IMR-90 (cell line): ENCODE measurements at regions not wholly inside any gene's neighbourhood (a gene's known extent, or its start where the extent isn't known, plus 50 kb on each side); places are given as distances from the start of the nearest gene placed in this dataset.

ENCODE experiments used
- ATAC-seq: fragments of 200-7000 bp; cut with Tn5 transposase; 2 replicates; pipeline ENCODE4 v1.9.1; 2020; ENCODE audit warnings: low read depth, mild to moderate bottlenecking, moderate library complexity
- BruUV-seq: library from RNA; stranded (reverse); fragments of 400-500 nt; replicated peaks from 2 replicates; lab custom pipeline; 2021; lab: Mats Ljungman, UMichigan
- CTCF ChIA-PET: fragments of 300-600 bp; formaldehyde crosslinking; extraction: SDS; loops from one replicate; lab custom pipeline; 2021; ENCODE audit warnings: antibody characterized with exemption; lab: Yijun Ruan, JAX
- POLR2A ChIA-PET: fragments of 300-600 bp; sonication (Branson Sonifier 250); formaldehyde crosslinking; loops from one replicate; lab custom pipeline; 2022; ENCODE audit warnings: antibody characterized with exemption; ENCODE audit not compliant: unreplicated experiment; lab: Charles Lee
- DNase-seq: peaks from one replicate; pipeline ENCODE4 v3.0.0; 2013
- H2AFZ ChIP-seq: replicated peaks from 2 replicates; pipeline ENCODE3; 2013; ENCODE audit warnings: low read length, mild to moderate bottlenecking; ENCODE audit not compliant: poor library complexity
- H2AK5ac ChIP-seq: 2 replicates; pipeline ENCODE4 v1.6.1; 2013; ENCODE audit warnings: low read depth, low read length, inconsistent platforms
- H2AK9ac ChIP-seq: replicated peaks from 2 replicates; pipeline ENCODE3; 2013; ENCODE audit warnings: mild to moderate bottlenecking, low read depth, low read length, moderate library complexity; ENCODE audit not compliant: poor library complexity
- H2BK120ac ChIP-seq: 2 replicates; pipeline ENCODE4 v1.6.1; 2013; ENCODE audit warnings: low read depth, low read length, inconsistent platforms
- H2BK15ac ChIP-seq: 3 replicates; pipeline ENCODE4 v1.6.1; 2013; ENCODE audit warnings: low read depth, low read length, inconsistent platforms
- H2BK20ac ChIP-seq: 2 replicates; pipeline ENCODE4 v1.6.1; 2013; ENCODE audit warnings: low read depth, mild to moderate bottlenecking, inconsistent platforms, low read length, moderate library complexity
- H2BK5ac ChIP-seq: 2 replicates; pipeline ENCODE4 v1.6.1; 2013; ENCODE audit warnings: mild to moderate bottlenecking, low read depth, low read length, inconsistent platforms; ENCODE audit not compliant: poor library complexity, severe bottlenecking
- H3K14ac ChIP-seq: replicated peaks from 2 replicates; pipeline ENCODE4 v1.6.1; 2013; ENCODE audit warnings: low read depth, low read length, inconsistent platforms
- H3K18ac ChIP-seq: 2 replicates; pipeline ENCODE4 v1.6.1; 2013; ENCODE audit warnings: low read depth, low read length, control low read depth
- H3K23ac ChIP-seq: 2 replicates; pipeline ENCODE4 v1.6.1; 2013; ENCODE audit warnings: low read depth, low read length, inconsistent platforms
- H3K27ac ChIP-seq: 2 replicates; pipeline ENCODE4 v1.5.1; 2013; ENCODE audit warnings: mild to moderate bottlenecking, control low read depth, low read length; ENCODE audit not compliant: insufficient read depth
- H3K27me3 ChIP-seq: 2 replicates; pipeline ENCODE4 v1.6.1; 2013; ENCODE audit warnings: low read length; ENCODE audit not compliant: control insufficient read depth, insufficient read depth
- H3K36me3 ChIP-seq: 2 replicates; pipeline ENCODE4 v1.6.1; 2013; ENCODE audit warnings: low read length, mixed read lengths; ENCODE audit not compliant: control insufficient read depth, insufficient read depth
- H3K4ac ChIP-seq: 2 replicates; pipeline ENCODE4 v1.6.1; 2013; ENCODE audit warnings: low read depth, low read length, inconsistent platforms
- H3K4me1 ChIP-seq: 2 replicates; pipeline ENCODE4 v1.6.1; 2013; ENCODE audit warnings: low read length, mixed read lengths; ENCODE audit not compliant: control insufficient read depth, insufficient read depth
- H3K4me2 ChIP-seq: 2 replicates; pipeline ENCODE4 v1.6.1; 2013; ENCODE audit warnings: low read depth, mild to moderate bottlenecking, control low read depth, low read length, moderate library complexity
- H3K4me3 ChIP-seq: 2 replicates; pipeline ENCODE4 v1.5.1; 2013; ENCODE audit warnings: low read depth, mild to moderate bottlenecking, control low read depth, low read length, moderate library complexity; ENCODE audit not compliant: insufficient read depth
- H3K56ac ChIP-seq: 2 replicates; pipeline ENCODE4 v1.6.1; 2013; ENCODE audit warnings: low read length, inconsistent platforms; ENCODE audit not compliant: insufficient read depth; ENCODE audit errors: extremely low read depth
- H3K79me1 ChIP-seq, 2 experiments: 2 replicates each; pipeline ENCODE4 v1.6.1; 2013; ENCODE audit warnings: low read length in 2 of 2, inconsistent platforms in 1 of 2, low read depth in 1 of 2
- H3K9ac ChIP-seq: 2 replicates; pipeline ENCODE4 v1.6.1; 2013; ENCODE audit warnings: low read depth, low read length, control low read depth
- H3K9me1 ChIP-seq: 2 replicates; pipeline ENCODE4 v1.6.1; 2013; ENCODE audit warnings: low read length, inconsistent platforms; ENCODE audit not compliant: insufficient read depth
- H3K9me3 ChIP-seq: 2 replicates; pipeline ENCODE4 v1.6.1; 2013; ENCODE audit warnings: low read length; ENCODE audit not compliant: control insufficient read depth, insufficient read depth
- H4K20me1 ChIP-seq: 2 replicates; pipeline ENCODE4 v1.6.1; 2013; ENCODE audit warnings: low read length, inconsistent platforms; ENCODE audit not compliant: insufficient read depth
- H4K5ac ChIP-seq: 2 replicates; pipeline ENCODE4 v1.6.1; 2013; ENCODE audit warnings: mild to moderate bottlenecking, low read depth, low read length, control low read depth
- H4K8ac ChIP-seq, 2 experiments: 2 replicates each; pipeline ENCODE4 v1.6.1; 2013; ENCODE audit warnings: low read depth in 2 of 2, low read length in 2 of 2, control low read depth in 1 of 2, inconsistent platforms in 1 of 2
- H4K91ac ChIP-seq: 2 replicates; pipeline ENCODE4 v1.6.1; 2013; ENCODE audit warnings: low read depth, low read length, inconsistent platforms; ENCODE audit not compliant: insufficient read depth
- BHLHE40 ChIP-seq: fragments of 150-350 bp; IDR thresholded peaks from 2 replicates; pipeline ENCODE4 v1.6.1; 2016; ENCODE audit warnings: mild to moderate bottlenecking, low read depth, low read length
- CEBPB ChIP-seq: IDR thresholded peaks from 2 replicates; pipeline ENCODE4 v1.6.1; 2012; ENCODE audit warnings: low read depth, low read length, improper control_type of control experiment
- CHD1 ChIP-seq: IDR thresholded peaks from 2 replicates; pipeline ENCODE4 v1.6.1; 2012; ENCODE audit warnings: low read depth, low read length, improper control_type of control experiment
- FOS ChIP-seq: fragments of 150-350 bp; IDR thresholded peaks from 2 replicates; pipeline ENCODE4 v1.6.1; 2016; ENCODE audit warnings: low read depth, low read length
- MAFK ChIP-seq: IDR thresholded peaks from 2 replicates; pipeline ENCODE4 v1.6.1; 2012; ENCODE audit warnings: low read depth, low read length, improper control_type of control experiment
- MAZ ChIP-seq: IDR thresholded peaks from 2 replicates; pipeline ENCODE4 v1.6.1; 2012; ENCODE audit warnings: low read depth, mild to moderate bottlenecking, low read length, improper control_type of control experiment, moderate library complexity, borderline replicate concordance
- MXI1 ChIP-seq: IDR thresholded peaks from 2 replicates; pipeline ENCODE4 v1.6.1; 2012; ENCODE audit warnings: low read depth, mild to moderate bottlenecking, low read length, moderate library complexity, borderline replicate concordance
- NFE2L2 ChIP-seq: fragments of 150-350 bp; IDR thresholded peaks from 2 replicates; pipeline ENCODE4 v1.6.1; 2016; ENCODE audit warnings: low read depth, mild to moderate bottlenecking, low read length
- POLR2A ChIP-seq: IDR thresholded peaks from 2 replicates; pipeline ENCODE4 v1.6.1; 2012; ENCODE audit warnings: mild to moderate bottlenecking, low read depth, low read length
- RAD21 ChIP-seq: IDR thresholded peaks from 2 replicates; pipeline ENCODE4 v1.6.1; 2012; ENCODE audit warnings: low read length, improper control_type of control experiment
- RCOR1 ChIP-seq: IDR thresholded peaks from 2 replicates; pipeline ENCODE4 v1.6.1; 2012; ENCODE audit warnings: mild to moderate bottlenecking, low read length, improper control_type of control experiment; ENCODE audit not compliant: insufficient replicate concordance
- RFX5 ChIP-seq: IDR thresholded peaks from 2 replicates; pipeline ENCODE4 v1.8.0; 2012; ENCODE audit warnings: low read depth, mild to moderate bottlenecking, low read length, moderate library complexity
- SMC3 ChIP-seq: fragments of 150-350 bp; IDR thresholded peaks from 2 replicates; pipeline ENCODE4 v1.6.1; 2016; ENCODE audit warnings: low read depth, mild to moderate bottlenecking, antibody characterized with exemption, low read length, moderate library complexity
- WGBS, 2 experiments: methylation state at CpG; one replicate each; pipeline versions ENCODE4 v1.1.5 to v1.1.7; 2013; ENCODE audit warnings: missing lambda C conversion rate in 2 of 2; ENCODE audit not compliant: insufficient read length in 1 of 2; ENCODE audit errors: extremely low coverage in 2 of 2; 5-methylcytosine and 5-hydroxymethylcytosine counted together
- dilution Hi-C: fragments of 300-500 bp; cut with HindIII; formaldehyde crosslinking; loops from one replicate; pipeline ENCODE4 v1.14.3; 2018; ENCODE audit warnings: low sequenced_read_pairs; ENCODE audit not compliant: unreplicated experiment
- in situ Hi-C: fragments of 300-500 bp; cut with MboI; formaldehyde crosslinking; loops from 3 replicates; pipeline ENCODE4 v1.14.3; 2019; ENCODE audit warnings: low sequenced_read_pairs, inconsistent platforms, mixed read lengths
- intact Hi-C: fragments of 100-400 bp; cut with micrococcal nuclease; formaldehyde crosslinking; loops from 2 replicates; pipeline ENCODE4 v1.10.0; 2022
- TF ChIP-seq, protein P1 (sequence below): fragments of 150-350 bp; IDR thresholded peaks from 2 replicates; pipeline ENCODE4 v1.6.1; 2016; ENCODE audit warnings: low read depth, mild to moderate bottlenecking, low read length, moderate library complexity, borderline replicate concordance
- TF ChIP-seq, protein P2 (sequence below): conservative IDR thresholded peaks from 2 replicates; pipeline ENCODE4 v1.5.1; 2012; ENCODE audit warnings: mild to moderate bottlenecking, low read depth, low read length, improper control_type of control experiment
- TF ChIP-seq, protein P3 (sequence below): fragments of 150-350 bp; IDR thresholded peaks from 2 replicates; pipeline ENCODE4 v1.6.1; 2017; ENCODE audit warnings: mild to moderate bottlenecking, antibody characterized with exemption, low read length, low read depth

DNA sequence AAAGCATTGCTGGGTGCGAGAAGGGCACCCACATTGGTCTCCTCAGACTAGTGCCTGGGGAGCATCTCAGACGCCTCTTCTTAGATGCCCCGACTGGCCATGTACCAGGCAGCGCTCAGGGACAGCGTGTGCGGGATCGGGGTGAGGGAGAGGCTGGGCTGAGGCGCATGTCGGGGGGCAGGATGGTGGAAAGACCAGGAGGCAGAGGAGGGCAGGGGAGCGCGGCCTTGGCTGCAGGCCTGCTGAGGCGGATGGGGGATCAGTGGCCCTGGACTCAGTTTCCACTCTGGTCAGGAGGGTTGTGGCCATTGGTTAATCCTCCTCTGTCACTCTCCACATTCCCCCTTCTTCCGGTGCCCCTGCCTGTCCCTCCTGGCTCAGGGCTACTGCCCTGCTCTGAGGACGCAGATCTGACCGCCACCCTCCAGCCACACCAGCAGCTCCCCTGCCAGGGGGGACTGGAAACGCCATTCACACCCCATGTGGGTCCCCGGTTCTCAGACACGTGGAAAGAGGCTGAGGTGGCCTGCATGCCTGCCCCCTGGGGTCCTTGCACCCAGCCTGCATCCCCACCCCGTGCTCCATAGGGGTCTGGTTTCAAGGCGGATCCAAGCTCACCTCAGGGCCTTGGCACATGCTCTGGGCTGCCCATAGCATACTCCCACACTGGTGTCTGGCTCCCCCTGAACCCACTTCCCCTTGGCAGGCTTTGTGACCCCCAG, 105.9 kb downstream of the CPZ start:
- Histone ChIP-seq H3K4me3 (no peak overlapping the region), H3K4me1 (no peaks in the 10 kb centered on the region), H4K8ac (no peak overlapping the region), H3K36me3 (no peaks in the 10 kb centered on the region), H4K5ac (no peak overlapping the region), H2BK20ac (no peak overlapping the region), H2BK15ac (no peak overlapping the region), H3K56ac (no peak overlapping the region), H2AFZ (no peak overlapping the region), H2BK5ac (no peak overlapping the region), H3K23ac (no peak overlapping the region), H2BK120ac (no peak overlapping the region), H3K79me1 (no peaks in the 10 kb centered on the region), H3K27ac (no peak overlapping the region), H4K91ac (no peak overlapping the region), H2AK9ac (no peak overlapping the region), H3K4ac (no peak overlapping the region), H3K9ac (no peak overlapping the region), H3K27me3 (peaks cover 8% of the 10 kb centered on the region), H3K14ac (no peak overlapping the region), H3K9me1 (no peaks in the 10 kb centered on the region), H3K18ac (no peak overlapping the region), H3K9me3 (no peaks in the 10 kb centered on the region), H4K20me1 (no peaks in the 10 kb centered on the region), H3K4me2 (no peak overlapping the region), H2AK5ac (no peak overlapping the region)
- dilution Hi-C loops (no loop called here), in situ Hi-C loops (no loop called here), intact Hi-C loops (loop anchor here (10.0 kb wide), 1 partner anchor 186 kb away; no protein-coding TSS in a partner anchor)
- 64% methylated on average over 10 of the region's 20 CpGs; no CpG with 5 or more reads in 1 of the 2 experiments for WGBS, 2 experiments
- DNase-seq (no peak), ATAC-seq (no peak)
- ChIA-PET POLR2A (no interaction called here), CTCF (no interaction called here)
- TF ChIP-seq RFX5: no peak
- TF ChIP-seq, protein P1, sequence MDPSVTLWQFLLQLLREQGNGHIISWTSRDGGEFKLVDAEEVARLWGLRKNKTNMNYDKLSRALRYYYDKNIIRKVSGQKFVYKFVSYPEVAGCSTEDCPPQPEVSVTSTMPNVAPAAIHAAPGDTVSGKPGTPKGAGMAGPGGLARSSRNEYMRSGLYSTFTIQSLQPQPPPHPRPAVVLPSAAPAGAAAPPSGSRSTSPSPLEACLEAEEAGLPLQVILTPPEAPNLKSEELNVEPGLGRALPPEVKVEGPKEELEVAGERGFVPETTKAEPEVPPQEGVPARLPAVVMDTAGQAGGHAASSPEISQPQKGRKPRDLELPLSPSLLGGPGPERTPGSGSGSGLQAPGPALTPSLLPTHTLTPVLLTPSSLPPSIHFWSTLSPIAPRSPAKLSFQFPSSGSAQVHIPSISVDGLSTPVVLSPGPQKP: no peak
- TF ChIP-seq MAZ: no peak
- no peak for TF ChIP-seq FOS
- no peak for TF ChIP-seq BHLHE40
- no peak for TF ChIP-seq MAFK
- TF ChIP-seq SMC3: no peak
- no peak for TF ChIP-seq CEBPB
- TF ChIP-seq, protein P2, sequence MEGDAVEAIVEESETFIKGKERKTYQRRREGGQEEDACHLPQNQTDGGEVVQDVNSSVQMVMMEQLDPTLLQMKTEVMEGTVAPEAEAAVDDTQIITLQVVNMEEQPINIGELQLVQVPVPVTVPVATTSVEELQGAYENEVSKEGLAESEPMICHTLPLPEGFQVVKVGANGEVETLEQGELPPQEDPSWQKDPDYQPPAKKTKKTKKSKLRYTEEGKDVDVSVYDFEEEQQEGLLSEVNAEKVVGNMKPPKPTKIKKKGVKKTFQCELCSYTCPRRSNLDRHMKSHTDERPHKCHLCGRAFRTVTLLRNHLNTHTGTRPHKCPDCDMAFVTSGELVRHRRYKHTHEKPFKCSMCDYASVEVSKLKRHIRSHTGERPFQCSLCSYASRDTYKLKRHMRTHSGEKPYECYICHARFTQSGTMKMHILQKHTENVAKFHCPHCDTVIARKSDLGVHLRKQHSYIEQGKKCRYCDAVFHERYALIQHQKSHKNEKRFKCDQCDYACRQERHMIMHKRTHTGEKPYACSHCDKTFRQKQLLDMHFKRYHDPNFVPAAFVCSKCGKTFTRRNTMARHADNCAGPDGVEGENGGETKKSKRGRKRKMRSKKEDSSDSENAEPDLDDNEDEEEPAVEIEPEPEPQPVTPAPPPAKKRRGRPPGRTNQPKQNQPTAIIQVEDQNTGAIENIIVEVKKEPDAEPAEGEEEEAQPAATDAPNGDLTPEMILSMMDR: no peak
- TF ChIP-seq RCOR1: no peak
- TF ChIP-seq RAD21: no peak
- no peak for TF ChIP-seq NFE2L2
- no peak for TF ChIP-seq MXI1
- TF ChIP-seq CHD1: no peak
- no peak for TF ChIP-seq POLR2A
- TF ChIP-seq, protein P3, sequence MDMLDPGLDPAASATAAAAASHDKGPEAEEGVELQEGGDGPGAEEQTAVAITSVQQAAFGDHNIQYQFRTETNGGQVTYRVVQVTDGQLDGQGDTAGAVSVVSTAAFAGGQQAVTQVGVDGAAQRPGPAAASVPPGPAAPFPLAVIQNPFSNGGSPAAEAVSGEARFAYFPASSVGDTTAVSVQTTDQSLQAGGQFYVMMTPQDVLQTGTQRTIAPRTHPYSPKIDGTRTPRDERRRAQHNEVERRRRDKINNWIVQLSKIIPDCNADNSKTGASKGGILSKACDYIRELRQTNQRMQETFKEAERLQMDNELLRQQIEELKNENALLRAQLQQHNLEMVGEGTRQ: no peak
- BruUV-seq: no TSS peak
